HCT116 (cell line): ENCODE measurements at regions not wholly inside any gene's neighbourhood (a gene's known extent, or its start where the extent isn't known, plus 50 kb on each side); places are given as distances from the start of the nearest gene placed in this dataset.

Experiments
- CTCF ChIP-seq, 3 experiments: fragments of 200-600 bp in 1 of 3; sonication (generic) in 1 of 3; IDR thresholded peaks in 2 of 3; conservative IDR thresholded peaks in 1 of 3; 2 replicates each; pipeline ENCODE4 v1.5.1; 2012 to 2017; ENCODE audit warnings: low read depth in 2 of 3, low read length in 2 of 3, antibody characterized with exemption in 1 of 3, borderline replicate concordance in 1 of 3, control low read depth in 1 of 3, mild to moderate bottlenecking in 1 of 3, mixed read lengths in 1 of 3, mixed run types in 1 of 3, moderate library complexity in 1 of 3; ENCODE audit not compliant: insufficient read depth in 1 of 3
- EZH2phosphoT487 ChIP-seq: fragments of 200-600 bp; IDR thresholded peaks from 2 replicates; pipeline ENCODE4 v1.6.1; 2018; ENCODE audit warnings: antibody characterized with exemption, borderline replicate concordance

- TF ChIP-seq CTCF (IDR thresholded peaks at IDR 0.05 in 2 of 3, conservative IDR thresholded peaks at IDR 0.05 in 1 of 3; ENCODE audit: borderline replicate concordance in 1 of 3, insufficient read depth in 1 of 3, low read depth in 2 of 3, low read length in 2 of 3) (no peak), EZH2phosphoT487 (no peak)
Measured at GRCh38 chr1:244963231-244963826, 99.0 kb upstream of the HNRNPU start.
